ENCODE measurements at regions not wholly inside any gene's neighbourhood (a gene's known extent, or its start where the extent isn't known, plus 50 kb on each side); places are given as distances from the start of the nearest gene placed in this dataset.
A peak's percentile ranks its signal among the peaks of the same experiment; 100 is the strongest.

- ChIA-PET CTCF (no interaction called here), POLR2A (ENCODE audit: low non-redundant PET) (no interaction called here)
- TF ChIP-seq EZH2 (IDR thresholded peaks at IDR 0.05; ENCODE audit: borderline replicate concordance, low read depth, low read length, poor library complexity, severe bottlenecking) (no peak), CTCF (conservative IDR thresholded peaks at IDR 0.05; ENCODE audit: low read depth, low read length) (no peak)
- Histone ChIP-seq H3K4me1 (ENCODE audit: insufficient read depth, low read length, poor library complexity, severe bottlenecking) (no peaks in the 10 kb centered on the region), H3K27me3 (replicated peaks; ENCODE audit: insufficient read depth, low read depth, low read length, poor library complexity) (no peaks in the 10 kb centered on the region), H3K27ac (ENCODE audit: low read depth, low read length, poor library complexity, severe bottlenecking) (no peak overlapping the region), H3K4me3 (ENCODE audit: low read depth, low read length, poor library complexity, severe bottlenecking) (no peak overlapping the region), H3K9me3 (ENCODE audit: low read depth, low read length, poor library complexity, severe bottlenecking) (no peaks in the 10 kb centered on the region), H3K36me3 (ENCODE audit: insufficient read depth, low read length, poor library complexity, severe bottlenecking) (no peaks in the 10 kb centered on the region)
- intact Hi-C loops (cut with micrococcal nuclease; ENCODE audit: unreplicated experiment) = no loop called here
- DNase-seq (ENCODE audit: low spot score) = no peak
- no TSS peak for BruUV-seq (replicated peaks)
Measured at GRCh38 chr10:131485732-131486131, 174.2 kb upstream of the TCERG1L start.

- intact Hi-C loops (cut with micrococcal nuclease; ENCODE audit: unreplicated experiment) = no loop called here
- 0 out of 2 replicates have a peak, but pooled peaks have one; percentile 32 for TF ChIP-seq CTCF (conservative IDR thresholded peaks at IDR 0.05; ENCODE audit: low read depth, low read length)
- no peak for TF ChIP-seq EZH2 (IDR thresholded peaks at IDR 0.05; ENCODE audit: borderline replicate concordance, low read depth, low read length, poor library complexity, severe bottlenecking)
- Histone ChIP-seq H3K27me3 (replicated peaks; ENCODE audit: insufficient read depth, low read depth, low read length, poor library complexity) (no peaks in the 10 kb centered on the region), H3K27ac (ENCODE audit: low read depth, low read length, poor library complexity, severe bottlenecking) (no peak overlapping the region), H3K4me1 (ENCODE audit: insufficient read depth, low read length, poor library complexity, severe bottlenecking) (no peaks in the 10 kb centered on the region), H3K4me3 (ENCODE audit: low read depth, low read length, poor library complexity, severe bottlenecking) (no peak overlapping the region), H3K9me3 (ENCODE audit: low read depth, low read length, poor library complexity, severe bottlenecking) (no peaks in the 10 kb centered on the region), H3K36me3 (ENCODE audit: insufficient read depth, low read length, poor library complexity, severe bottlenecking) (no peaks in the 10 kb centered on the region)
- no TSS peak for BruUV-seq (replicated peaks)
- no peak for DNase-seq (ENCODE audit: low spot score)
- POLR2A ChIA-PET (ENCODE audit: low non-redundant PET) = no interaction called here
- CTCF ChIA-PET = no interaction called here
Measured at GRCh38 chr10:131487822-131488221, 176.3 kb upstream of the TCERG1L start.

- no peak for DNase-seq (ENCODE audit: low spot score)
- CTCF ChIA-PET = no interaction called here
- Histone ChIP-seq H3K4me1 (ENCODE audit: insufficient read depth, low read length, poor library complexity, severe bottlenecking) (no peaks in the 10 kb centered on the region), H3K4me3 (ENCODE audit: low read depth, low read length, poor library complexity, severe bottlenecking) (no peak overlapping the region), H3K27ac (ENCODE audit: low read depth, low read length, poor library complexity, severe bottlenecking) (no peak overlapping the region), H3K36me3 (ENCODE audit: insufficient read depth, low read length, poor library complexity, severe bottlenecking) (no peaks in the 10 kb centered on the region), H3K27me3 (replicated peaks; ENCODE audit: insufficient read depth, low read depth, low read length, poor library complexity) (no peaks in the 10 kb centered on the region), H3K9me3 (ENCODE audit: low read depth, low read length, poor library complexity, severe bottlenecking) (no peaks in the 10 kb centered on the region)
- TF ChIP-seq CTCF (conservative IDR thresholded peaks at IDR 0.05; ENCODE audit: low read depth, low read length) = no peak
- TF ChIP-seq EZH2 (IDR thresholded peaks at IDR 0.05; ENCODE audit: borderline replicate concordance, low read depth, low read length, poor library complexity, severe bottlenecking) = no peak
- POLR2A ChIA-PET (ENCODE audit: low non-redundant PET) = no interaction called here
- intact Hi-C loops (cut with micrococcal nuclease; ENCODE audit: unreplicated experiment) = no loop called here
- BruUV-seq (replicated peaks) = no TSS peak
Measured at GRCh38 chr10:131490991-131491594, 179.6 kb upstream of the TCERG1L start.
